CD4-positive, alpha-beta T cell (primary cell): ENCODE measurements at regions not wholly inside any gene's neighbourhood (a gene's known extent, or its start where the extent isn't known, plus 50 kb on each side); places are given as distances from the start of the nearest gene placed in this dataset.
A peak's percentile ranks its signal among the peaks of the same experiment; 100 is the strongest.

ENCODE experiments used
- ATAC-seq: fragments of 200-7000 bp; cut with Tn5 transposase; one replicate; pipeline ENCODE4 v1.10.0; 2022; ENCODE audit warnings: mild to moderate bottlenecking; ENCODE audit not compliant: poor library complexity
- CTCF ChIA-PET: fragments of 350-600 bp; sonication (Branson Sonifier 250); formaldehyde crosslinking; loops from one replicate; lab custom pipeline; 2021; ENCODE audit warnings: antibody characterized with exemption, inconsistent platforms; lab: Charles Lee
- POLR2A ChIA-PET: fragments of 350-600 bp; sonication (Branson Sonifier 250); formaldehyde crosslinking; loops from one replicate; lab custom pipeline; 2021; ENCODE audit warnings: antibody characterized with exemption, inconsistent platforms; lab: Charles Lee
- DNase-seq, 14 experiments: peaks; one replicate each; pipeline ENCODE4 v3.0.0-alpha.2; 2013 to 2020; ENCODE audit warnings: mixed read lengths in 2 of 14
- H3K27ac ChIP-seq, 2 donors: one replicate each; pipeline versions ENCODE4 v1.5.1 to v1.7.0; 2013; ENCODE audit warnings: low read length in 2 of 2, low read depth in 1 of 2, mild to moderate bottlenecking in 1 of 2
- H3K27me3 ChIP-seq, 2 experiments: 1 replicate in 1 of 2; 2 replicates in 1 of 2; pipeline versions ENCODE4 v1.6.1 to v1.7.0; 2013; ENCODE audit warnings: low read length in 2 of 2, control low read depth in 1 of 2, mild to moderate bottlenecking in 1 of 2, moderate library complexity in 1 of 2; ENCODE audit not compliant: insufficient read depth in 2 of 2, control insufficient read depth in 1 of 2
- H3K36me3 ChIP-seq: one replicate; pipeline ENCODE4 v1.6.1; 2013; ENCODE audit warnings: low read length, control low read depth; ENCODE audit not compliant: insufficient read depth
- H3K4me1 ChIP-seq: one replicate; pipeline ENCODE4 v1.6.1; 2013; ENCODE audit warnings: low read length, control low read depth; ENCODE audit not compliant: insufficient read depth
- H3K4me3 ChIP-seq: one replicate; pipeline ENCODE4 v1.5.1; 2013; ENCODE audit warnings: mild to moderate bottlenecking, low read length, moderate library complexity
- H3K9me3 ChIP-seq, 2 experiments: 1 replicate in 1 of 2; 2 replicates in 1 of 2; pipeline versions ENCODE4 v1.6.1 to v1.7.0; 2013; ENCODE audit warnings: low read length in 2 of 2, mild to moderate bottlenecking in 2 of 2, control low read depth in 1 of 2, moderate library complexity in 1 of 2; ENCODE audit not compliant: control insufficient read depth in 1 of 2, insufficient read depth in 1 of 2
- H3K27ac Mint-ChIP-seq: one replicate; pipeline ENCODE4 v1.8.0; 2020; ENCODE audit warnings: mixed read lengths
- H3K27me3 Mint-ChIP-seq: one replicate; pipeline ENCODE4 v1.8.0; 2021; ENCODE audit warnings: mixed read lengths
- H3K36me3 Mint-ChIP-seq: one replicate; pipeline ENCODE4 v1.8.0; 2021; ENCODE audit warnings: low read depth, mixed read lengths
- H3K4me1 Mint-ChIP-seq: one replicate; pipeline ENCODE4 v1.8.0; 2021; ENCODE audit warnings: low read depth, mixed read lengths
- H3K4me3 Mint-ChIP-seq: one replicate; pipeline ENCODE4 v1.8.0; 2020; ENCODE audit warnings: mild to moderate bottlenecking, mixed read lengths
- H3K9me3 Mint-ChIP-seq: one replicate; pipeline ENCODE4 v1.8.0; 2020; ENCODE audit warnings: mixed read lengths
- intact Hi-C, 2 experiments: fragments of 100-400 bp; cut with DNase I in 1 of 2; cut with micrococcal nuclease in 1 of 2; formaldehyde crosslinking; loops; one replicate each; pipeline versions ENCODE4 v1.15.1 to v1.9.0; 2023 to 2025; cut with DNase I, micrococcal nuclease
- TF ChIP-seq, protein P1 (sequence below): fragments of 200-600 bp; IDR thresholded peaks from one replicate; pipeline ENCODE4 v1.8.0; 2022; ENCODE audit warnings: antibody characterized with exemption, mild to moderate bottlenecking

DNA sequence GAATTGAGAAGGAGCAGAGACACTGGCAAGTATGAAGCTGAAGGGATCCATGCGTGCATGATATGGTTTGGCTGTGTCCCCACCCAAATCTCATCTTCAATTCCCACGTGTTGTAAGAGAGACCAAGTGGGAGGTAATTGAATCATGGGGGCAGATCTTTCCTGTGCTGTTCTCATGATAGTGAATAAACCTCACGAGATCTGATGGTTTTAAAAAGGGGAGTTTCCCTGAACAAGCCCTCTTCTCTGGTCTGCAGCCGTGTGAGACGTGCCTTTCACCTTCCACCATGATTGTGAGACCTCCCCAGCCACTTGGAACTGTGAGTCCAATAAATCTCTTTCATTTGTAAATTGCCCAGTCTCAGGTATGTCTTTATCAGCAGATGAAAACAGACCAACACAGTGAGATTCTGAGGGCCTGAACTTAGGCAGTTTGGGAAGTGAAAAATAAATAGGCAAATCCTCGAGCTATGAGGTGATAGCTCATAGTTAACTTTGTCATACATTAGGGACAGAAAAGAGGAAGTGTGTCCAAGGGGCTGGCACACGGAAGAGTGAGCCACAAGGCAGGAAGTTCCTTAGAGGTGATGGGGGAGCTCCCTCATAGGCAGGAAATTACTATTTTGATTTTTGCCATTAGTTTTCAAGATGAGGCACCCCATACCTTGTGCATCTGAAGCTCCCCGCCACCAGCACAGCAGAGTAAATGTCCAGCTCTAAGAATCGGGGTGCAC is 658.8 kb upstream of the ID2 start:
- no peaks in the 10 kb centered on the region for H3K9me3 ChIP-seq
- TF ChIP-seq, protein P1, sequence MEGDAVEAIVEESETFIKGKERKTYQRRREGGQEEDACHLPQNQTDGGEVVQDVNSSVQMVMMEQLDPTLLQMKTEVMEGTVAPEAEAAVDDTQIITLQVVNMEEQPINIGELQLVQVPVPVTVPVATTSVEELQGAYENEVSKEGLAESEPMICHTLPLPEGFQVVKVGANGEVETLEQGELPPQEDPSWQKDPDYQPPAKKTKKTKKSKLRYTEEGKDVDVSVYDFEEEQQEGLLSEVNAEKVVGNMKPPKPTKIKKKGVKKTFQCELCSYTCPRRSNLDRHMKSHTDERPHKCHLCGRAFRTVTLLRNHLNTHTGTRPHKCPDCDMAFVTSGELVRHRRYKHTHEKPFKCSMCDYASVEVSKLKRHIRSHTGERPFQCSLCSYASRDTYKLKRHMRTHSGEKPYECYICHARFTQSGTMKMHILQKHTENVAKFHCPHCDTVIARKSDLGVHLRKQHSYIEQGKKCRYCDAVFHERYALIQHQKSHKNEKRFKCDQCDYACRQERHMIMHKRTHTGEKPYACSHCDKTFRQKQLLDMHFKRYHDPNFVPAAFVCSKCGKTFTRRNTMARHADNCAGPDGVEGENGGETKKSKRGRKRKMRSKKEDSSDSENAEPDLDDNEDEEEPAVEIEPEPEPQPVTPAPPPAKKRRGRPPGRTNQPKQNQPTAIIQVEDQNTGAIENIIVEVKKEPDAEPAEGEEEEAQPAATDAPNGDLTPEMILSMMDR: no peak
- peak in 3 of 14 experiments; percentile 17 to 65 (median 45) for DNase-seq
- CTCF ChIA-PET: no interaction called here
- H3K4me3 Mint-ChIP-seq: no peak overlapping the region
- H3K36me3 ChIP-seq: no peaks in the 10 kb centered on the region
- peaks cover 4% of the 10 kb centered on the region for H3K4me1 ChIP-seq
- POLR2A ChIA-PET: no interaction called here
- intact Hi-C loops: no loop called here
- no peak for ATAC-seq
- H3K4me3 ChIP-seq: no peak overlapping the region
- no peaks in the 10 kb centered on the region for H3K27me3 ChIP-seq
- H3K36me3 Mint-ChIP-seq: no peaks in the 10 kb centered on the region
- H3K27ac Mint-ChIP-seq: no peak overlapping the region
- no peaks in the 10 kb centered on the region for H3K9me3 Mint-ChIP-seq
- H3K4me1 Mint-ChIP-seq: peaks cover 8% of the 10 kb centered on the region
- no peaks in the 10 kb centered on the region for H3K27me3 Mint-ChIP-seq
- H3K27ac ChIP-seq: no peak overlapping the region

GRCh38 chr2:8024506-8024905 is 657.4 kb upstream of the ID2 start:
- DNase-seq: no peak
- H3K27me3 Mint-ChIP-seq: no peaks in the 10 kb centered on the region
- intact Hi-C loops: no loop called here
- H3K4me1 ChIP-seq: peaks cover 4% of the 10 kb centered on the region
- H3K9me3 ChIP-seq: no peaks in the 10 kb centered on the region
- peaks cover 8% of the 10 kb centered on the region for H3K4me1 Mint-ChIP-seq
- H3K9me3 Mint-ChIP-seq: no peaks in the 10 kb centered on the region
- TF ChIP-seq, protein P1: no peak
- H3K36me3 Mint-ChIP-seq: no peaks in the 10 kb centered on the region
- H3K36me3 ChIP-seq: no peaks in the 10 kb centered on the region
- ATAC-seq: no peak
- H3K27ac Mint-ChIP-seq: no peak overlapping the region
- H3K27me3 ChIP-seq: no peaks in the 10 kb centered on the region
- no peak overlapping the region for H3K4me3 ChIP-seq
- CTCF ChIA-PET: no interaction called here
- no peak overlapping the region for H3K27ac ChIP-seq
- H3K4me3 Mint-ChIP-seq: no peak overlapping the region
- POLR2A ChIA-PET: no interaction called here

DNA sequence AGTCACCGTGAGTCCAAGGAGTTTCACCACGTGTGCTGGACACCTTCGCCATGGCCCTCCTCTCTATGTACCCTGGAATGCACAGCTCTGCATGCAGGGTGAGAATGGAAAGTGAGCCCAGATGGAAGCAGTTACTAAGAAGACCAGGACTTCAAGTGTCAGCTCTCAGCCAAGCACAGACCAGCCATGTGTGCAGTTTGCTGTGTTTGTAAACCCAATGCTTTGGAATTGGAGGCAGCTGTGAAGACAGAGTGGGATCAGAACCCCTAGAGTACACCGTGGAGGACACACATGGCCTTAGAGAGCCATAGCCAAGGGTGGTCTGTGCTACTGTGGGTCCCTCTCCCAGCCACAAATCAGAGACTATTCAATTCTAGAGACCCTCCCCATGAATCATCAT is 655.5 kb upstream of the ID2 start:
- Mint-ChIP-seq H3K9me3 (no peaks in the 10 kb centered on the region), H3K36me3 (no peaks in the 10 kb centered on the region), H3K4me3 (no peak overlapping the region), H3K27ac (no peak overlapping the region), H3K27me3 (no peaks in the 10 kb centered on the region), H3K4me1 (peaks cover 8% of the 10 kb centered on the region)
- H3K4me3 ChIP-seq: no peak overlapping the region
- H3K36me3 ChIP-seq: no peaks in the 10 kb centered on the region
- TF ChIP-seq, protein P1: no peak
- ATAC-seq (no peak), DNase-seq (no peak)
- ChIA-PET POLR2A (interaction anchor here (0.5 kb wide), 1 partner anchor 431 kb away, joined by 3 read pairs; no protein-coding TSS in a partner anchor), CTCF (no interaction called here)
- H3K9me3 ChIP-seq: no peaks in the 10 kb centered on the region
- intact Hi-C loops: no loop called here
- no peaks in the 10 kb centered on the region for H3K27me3 ChIP-seq
- H3K27ac ChIP-seq: no peak overlapping the region
- H3K4me1 ChIP-seq: peaks cover 4% of the 10 kb centered on the region
